Endothelial cell (in vitro differentiated cells): ENCODE measurements at regions not wholly inside any gene's neighbourhood (a gene's known extent, or its start where the extent isn't known, plus 50 kb on each side); places are given as distances from the start of the nearest gene placed in this dataset.

Source experiments
- DNase-seq: peaks from one replicate; pipeline ENCODE4 v3.0.0; 2021; ENCODE audit warnings: low spot score
- H3K27ac Mint-ChIP-seq: one replicate; pipeline ENCODE4 v1.8.0; 2021; ENCODE audit warnings: mixed read lengths, inconsistent platforms; ENCODE audit not compliant: unreplicated experiment
- H3K27me3 Mint-ChIP-seq: one replicate; pipeline ENCODE4 v1.8.0; 2021; ENCODE audit warnings: mild to moderate bottlenecking, moderate library complexity, mixed read lengths, inconsistent platforms; ENCODE audit not compliant: unreplicated experiment
- H3K36me3 Mint-ChIP-seq: one replicate; pipeline ENCODE4 v1.8.0; 2021; ENCODE audit warnings: mild to moderate bottlenecking, low read depth, mixed read lengths, inconsistent platforms; ENCODE audit not compliant: unreplicated experiment
- H3K4me1 Mint-ChIP-seq: one replicate; pipeline ENCODE4 v1.8.0; 2021; ENCODE audit warnings: mild to moderate bottlenecking, mixed read lengths, inconsistent platforms; ENCODE audit not compliant: unreplicated experiment
- H3K4me3 Mint-ChIP-seq: one replicate; pipeline ENCODE4 v1.8.0; 2021; ENCODE audit warnings: mild to moderate bottlenecking, mixed read lengths, inconsistent platforms; ENCODE audit not compliant: unreplicated experiment
- H3K9me3 Mint-ChIP-seq: one replicate; pipeline ENCODE4 v1.8.0; 2021; ENCODE audit warnings: mixed read lengths, inconsistent platforms; ENCODE audit not compliant: unreplicated experiment
- TF ChIP-seq, protein P1 (sequence below): fragments of 200-600 bp; sonication (generic); IDR thresholded peaks from one replicate; pipeline ENCODE4 v1.5.0; 2021; ENCODE audit warnings: antibody characterized with exemption; ENCODE audit not compliant: unreplicated experiment

DNA sequence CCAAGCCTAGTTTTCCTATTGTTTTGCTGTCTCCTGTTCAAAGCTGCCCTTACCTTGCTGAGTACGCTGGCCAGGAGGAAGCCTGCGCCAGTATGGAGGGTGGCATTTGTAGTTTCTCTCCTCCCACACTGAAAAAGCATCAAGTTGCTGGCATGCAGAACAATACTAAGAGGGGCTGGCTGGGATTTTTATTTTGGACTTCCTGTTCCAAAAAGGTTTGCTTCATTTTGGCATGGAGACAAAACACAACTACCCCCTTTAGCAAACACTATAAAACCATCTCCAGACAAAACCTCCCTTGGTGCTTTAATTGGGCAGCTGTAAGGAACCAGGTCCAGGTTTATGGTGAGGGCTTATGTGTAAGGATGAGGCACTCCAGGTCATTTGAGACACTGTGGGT is 457.6 kb downstream of the PDCD6IP start:
- Mint-ChIP-seq H3K4me1 (peaks cover 18% of the 10 kb centered on the region), H3K36me3 (no peaks in the 10 kb centered on the region), H3K27ac (no peak overlapping the region), H3K27me3 (peaks cover 6% of the 10 kb centered on the region), H3K9me3 (no peaks in the 10 kb centered on the region), H3K4me3 (no peak overlapping the region)
- TF ChIP-seq, protein P1, sequence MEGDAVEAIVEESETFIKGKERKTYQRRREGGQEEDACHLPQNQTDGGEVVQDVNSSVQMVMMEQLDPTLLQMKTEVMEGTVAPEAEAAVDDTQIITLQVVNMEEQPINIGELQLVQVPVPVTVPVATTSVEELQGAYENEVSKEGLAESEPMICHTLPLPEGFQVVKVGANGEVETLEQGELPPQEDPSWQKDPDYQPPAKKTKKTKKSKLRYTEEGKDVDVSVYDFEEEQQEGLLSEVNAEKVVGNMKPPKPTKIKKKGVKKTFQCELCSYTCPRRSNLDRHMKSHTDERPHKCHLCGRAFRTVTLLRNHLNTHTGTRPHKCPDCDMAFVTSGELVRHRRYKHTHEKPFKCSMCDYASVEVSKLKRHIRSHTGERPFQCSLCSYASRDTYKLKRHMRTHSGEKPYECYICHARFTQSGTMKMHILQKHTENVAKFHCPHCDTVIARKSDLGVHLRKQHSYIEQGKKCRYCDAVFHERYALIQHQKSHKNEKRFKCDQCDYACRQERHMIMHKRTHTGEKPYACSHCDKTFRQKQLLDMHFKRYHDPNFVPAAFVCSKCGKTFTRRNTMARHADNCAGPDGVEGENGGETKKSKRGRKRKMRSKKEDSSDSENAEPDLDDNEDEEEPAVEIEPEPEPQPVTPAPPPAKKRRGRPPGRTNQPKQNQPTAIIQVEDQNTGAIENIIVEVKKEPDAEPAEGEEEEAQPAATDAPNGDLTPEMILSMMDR, result no peak
- no peak for DNase-seq

GRCh38 chr3:34256791-34257190 is 458.4 kb downstream of the PDCD6IP start:
- Mint-ChIP-seq H3K27me3 (peaks cover 6% of the 10 kb centered on the region), H3K4me3 (no peak overlapping the region), H3K36me3 (no peaks in the 10 kb centered on the region), H3K9me3 (no peaks in the 10 kb centered on the region), H3K4me1 (peaks cover 19% of the 10 kb centered on the region), H3K27ac (no peak overlapping the region)
- no peak for DNase-seq
- TF ChIP-seq, protein P1, result no peak

DNA sequence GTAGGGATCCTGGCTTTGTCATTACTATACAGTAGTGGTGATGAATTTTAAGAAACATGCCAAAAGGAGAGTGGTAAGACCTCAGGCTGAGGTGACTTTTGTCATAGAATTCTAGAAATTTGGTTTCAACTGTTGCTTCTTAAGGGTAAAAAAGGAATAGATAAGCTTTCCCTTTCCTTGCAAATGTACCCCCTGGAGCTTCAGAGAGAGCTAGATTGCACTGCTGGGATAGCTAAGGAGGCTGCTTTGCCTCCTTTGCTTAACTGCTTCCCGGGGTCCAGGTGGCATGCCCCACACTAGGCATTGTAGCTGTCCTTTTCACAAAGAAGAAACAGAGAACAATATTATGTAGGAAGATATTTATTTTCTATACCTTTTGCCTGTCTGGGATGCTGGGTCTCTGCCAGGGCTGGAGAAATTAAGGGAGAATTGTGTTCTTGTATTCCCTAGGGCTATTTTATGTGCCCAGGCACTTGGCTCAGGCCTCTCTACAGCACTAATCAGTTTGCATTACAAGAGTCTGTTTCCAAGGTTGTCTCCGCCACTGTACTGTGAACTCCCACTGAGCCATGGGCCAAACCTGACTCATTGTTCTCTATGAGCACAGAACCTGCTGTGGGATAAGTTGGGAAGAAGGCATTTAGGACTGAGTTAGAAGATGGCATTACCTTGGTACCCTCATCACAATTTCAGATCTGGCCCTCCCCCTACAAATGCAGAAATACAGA is 460.0 kb downstream of the PDCD6IP start:
- no peaks in the 10 kb centered on the region for H3K9me3 Mint-ChIP-seq
- no peaks in the 10 kb centered on the region for H3K36me3 Mint-ChIP-seq
- H3K4me1 Mint-ChIP-seq, result peaks cover 19% of the 10 kb centered on the region
- no peak overlapping the region for H3K4me3 Mint-ChIP-seq
- H3K27me3 Mint-ChIP-seq, result peaks cover 6% of the 10 kb centered on the region
- TF ChIP-seq, protein P1, result no peak
- no peak for DNase-seq
- no peak overlapping the region for H3K27ac Mint-ChIP-seq

DNA sequence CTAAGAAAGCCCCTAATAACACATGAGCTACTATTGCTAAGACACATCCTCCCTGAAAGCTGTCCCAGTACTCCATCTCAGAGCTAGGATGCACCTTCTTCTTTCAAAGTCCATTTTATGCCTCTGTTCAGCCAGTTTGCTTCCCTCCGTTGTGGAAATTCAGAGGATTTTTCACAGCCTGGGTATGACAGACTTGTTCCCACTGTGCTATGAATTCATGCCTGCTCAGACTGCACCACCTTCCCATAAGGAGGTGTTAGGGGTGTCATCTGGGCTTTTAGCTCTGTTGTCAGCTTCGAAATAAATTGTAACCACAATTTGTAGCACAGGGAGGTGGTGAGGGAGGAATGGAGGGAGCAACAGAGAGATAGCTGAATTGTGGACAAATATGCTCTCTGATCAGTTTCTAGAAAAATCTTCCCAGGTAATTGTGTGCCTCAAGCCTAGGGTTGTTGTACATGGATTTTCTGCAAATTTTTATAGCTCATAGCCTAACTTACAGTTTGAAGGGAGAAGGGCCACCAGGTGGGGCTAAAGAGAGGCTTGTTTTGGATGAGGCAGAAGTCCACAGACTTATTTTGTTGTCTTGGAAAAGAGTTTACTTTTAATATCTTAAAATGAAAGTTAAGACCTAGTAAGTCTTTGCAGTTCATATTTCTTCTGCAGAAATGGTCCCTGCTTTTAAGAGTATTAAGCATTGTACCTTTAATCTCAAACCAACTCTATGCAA is 462.0 kb downstream of the PDCD6IP start:
- Mint-ChIP-seq H3K27me3 (peaks cover 4% of the 10 kb centered on the region), H3K9me3 (no peaks in the 10 kb centered on the region), H3K4me1 (peaks cover 14% of the 10 kb centered on the region), H3K27ac (no peak overlapping the region), H3K4me3 (no peak overlapping the region), H3K36me3 (no peaks in the 10 kb centered on the region)
- DNase-seq, result peak; percentile 58
- TF ChIP-seq, protein P1, result peak; percentile 38

- H3K9me3 Mint-ChIP-seq, result no peaks in the 10 kb centered on the region
- H3K27me3 Mint-ChIP-seq, result peaks cover 4% of the 10 kb centered on the region
- DNase-seq, result no peak
- no peak overlapping the region for H3K4me3 Mint-ChIP-seq
- no peak overlapping the region for H3K27ac Mint-ChIP-seq
- TF ChIP-seq, protein P1, result no peak
- no peaks in the 10 kb centered on the region for H3K36me3 Mint-ChIP-seq
- peaks cover 14% of the 10 kb centered on the region for H3K4me1 Mint-ChIP-seq
Measured at GRCh38 chr3:34261001-34261385, 462.6 kb downstream of the PDCD6IP start.
